Liver (tissue), 8 donors: ENCODE measurements at regions not wholly inside any gene's neighbourhood (a gene's known extent, or its start where the extent isn't known, plus 50 kb on each side); places are given as distances from the start of the nearest gene placed in this dataset.

Source experiments
- DNase-seq: peaks from one replicate; pipeline ENCODE4 v3.0.0-alpha.2; 2017; ENCODE audit warnings: low spot score
- H3K27ac ChIP-seq, 2 donors: one replicate each; pipeline ENCODE4 v1.7.0; 2013; ENCODE audit warnings: inconsistent platforms in 2 of 2, low read length in 2 of 2, control low read depth in 1 of 2, low read depth in 1 of 2, mild to moderate bottlenecking in 1 of 2
- H3K27me3 ChIP-seq, 4 donors: one replicate each; pipeline versions ENCODE4 v1.6.1 to v1.7.0; 2013; ENCODE audit warnings: low read length in 3 of 4, inconsistent platforms in 1 of 4, mild to moderate bottlenecking in 1 of 4, moderate library complexity in 1 of 4; ENCODE audit not compliant: control insufficient read depth in 4 of 4, insufficient read depth in 4 of 4
- H3K36me3 ChIP-seq, 4 donors: one replicate each; pipeline versions ENCODE4 v1.6.1 to v1.7.0; 2013; ENCODE audit warnings: low read length in 3 of 4, mild to moderate bottlenecking in 3 of 4, low read depth in 1 of 4, moderate library complexity in 1 of 4; ENCODE audit not compliant: control insufficient read depth in 4 of 4, insufficient read depth in 3 of 4
- H3K4me1 ChIP-seq, 4 donors: one replicate each; pipeline versions ENCODE4 v1.6.1 to v1.7.0; 2013; ENCODE audit warnings: low read length in 3 of 4, mild to moderate bottlenecking in 3 of 4, moderate library complexity in 1 of 4; ENCODE audit not compliant: control insufficient read depth in 4 of 4, insufficient read depth in 4 of 4
- H3K4me3 ChIP-seq, 3 donors: one replicate each; pipeline versions ENCODE4 v1.6.1 to v1.7.0; 2013; ENCODE audit warnings: low read length in 3 of 3, control low read depth in 1 of 3, low read depth in 1 of 3, mild to moderate bottlenecking in 1 of 3
- H3K9ac ChIP-seq, 2 donors: one replicate each; pipeline ENCODE4 v1.7.0; 2013; ENCODE audit warnings: low read length in 2 of 2, mild to moderate bottlenecking in 2 of 2, moderate library complexity in 2 of 2, control low read depth in 1 of 2, low read depth in 1 of 2
- H3K9me3 ChIP-seq, 4 donors: one replicate each; pipeline versions ENCODE4 v1.6.1 to v1.7.0; 2013; ENCODE audit warnings: low read length in 3 of 4; ENCODE audit not compliant: control insufficient read depth in 4 of 4
- EGR1 ChIP-seq, 2 donors: IDR thresholded peaks; 2 replicates each; pipeline ENCODE4 v1.6.1; 2016 to 2018; ENCODE audit warnings: antibody characterized with exemption in 2 of 2, low read depth in 2 of 2
- FOXA1 ChIP-seq: IDR thresholded peaks from 2 replicates; pipeline ENCODE4 v1.6.1; 2016; ENCODE audit warnings: antibody characterized with exemption
- FOXA2 ChIP-seq: IDR thresholded peaks from 2 replicates; pipeline ENCODE4 v1.6.1; 2016; ENCODE audit warnings: antibody characterized with exemption
- GABPA ChIP-seq, 2 donors: IDR thresholded peaks in 1 of 2; conservative IDR thresholded peaks in 1 of 2; 2 replicates each; pipeline ENCODE4 v1.6.1; 2016; ENCODE audit warnings: antibody characterized with exemption in 2 of 2, mild to moderate bottlenecking in 1 of 2, moderate library complexity in 1 of 2
- HNF4A ChIP-seq, 2 donors: conservative IDR thresholded peaks; 2 replicates each; pipeline ENCODE4 v1.6.1; 2016; ENCODE audit warnings: antibody characterized with exemption in 2 of 2, mild to moderate bottlenecking in 2 of 2
- HNF4G ChIP-seq: IDR thresholded peaks from 2 replicates; pipeline ENCODE4 v1.6.1; 2016; ENCODE audit warnings: antibody characterized with exemption
- JUND ChIP-seq, 2 donors: IDR thresholded peaks; 2 replicates each; pipeline ENCODE4 v1.6.1; 2016; ENCODE audit warnings: antibody characterized with exemption in 2 of 2
- NR2F2 ChIP-seq: IDR thresholded peaks from 2 replicates; pipeline ENCODE4 v1.6.1; 2016; ENCODE audit warnings: antibody characterized with exemption
- RAD21 ChIP-seq, 2 donors: IDR thresholded peaks; 2 replicates each; pipeline ENCODE4 v1.6.1; 2016; ENCODE audit warnings: antibody characterized with exemption in 2 of 2, mild to moderate bottlenecking in 2 of 2
- RXRA ChIP-seq, 2 donors: IDR thresholded peaks; 2 replicates each; pipeline ENCODE4 v1.6.1; 2017 to 2018; ENCODE audit warnings: antibody characterized with exemption in 2 of 2, mild to moderate bottlenecking in 1 of 2
- SP1 ChIP-seq: IDR thresholded peaks from 2 replicates; pipeline ENCODE4 v1.6.1; 2018; ENCODE audit warnings: antibody characterized with exemption, mild to moderate bottlenecking
- TAF1 ChIP-seq: conservative IDR thresholded peaks from 2 replicates; pipeline ENCODE4 v1.6.1; 2016; ENCODE audit warnings: antibody characterized with exemption, mild to moderate bottlenecking
- WGBS: extraction: QIAGEN DNeasy Blood & Tissue Kit; methylation state at CpG from one replicate; pipeline ENCODE4 v1.1.7; 2013; 5-methylcytosine and 5-hydroxymethylcytosine counted together
- TF ChIP-seq, protein P1 (sequence below): fragments of 150-350 bp; IDR thresholded peaks from 2 replicates; pipeline ENCODE4 v1.5.1; 2017; ENCODE audit warnings: improper control_type of control experiment, low read depth, low read length; ENCODE audit not compliant: missing input control
- TF ChIP-seq, protein P2 (sequence below): IDR thresholded peaks from 2 replicates; pipeline ENCODE4 v1.6.1; 2016; ENCODE audit warnings: antibody characterized with exemption
- TF ChIP-seq, protein P3 (sequence below): IDR thresholded peaks from 2 replicates; pipeline ENCODE4 v1.6.1; 2016; ENCODE audit warnings: antibody characterized with exemption, mild to moderate bottlenecking
- TF ChIP-seq, protein P4 (sequence below): IDR thresholded peaks from 2 replicates; pipeline ENCODE4 v1.6.1; 2016; ENCODE audit warnings: antibody characterized with exemption
- TF ChIP-seq, protein P5 (sequence below): IDR thresholded peaks from 2 replicates; pipeline ENCODE4 v1.6.1; 2016; ENCODE audit warnings: antibody characterized with exemption
- donor health status: healthy.
- donor health status: healthy.
- donor health status: healthy.
- donor health status: healthy.
- donor health status: healthy.

DNA sequence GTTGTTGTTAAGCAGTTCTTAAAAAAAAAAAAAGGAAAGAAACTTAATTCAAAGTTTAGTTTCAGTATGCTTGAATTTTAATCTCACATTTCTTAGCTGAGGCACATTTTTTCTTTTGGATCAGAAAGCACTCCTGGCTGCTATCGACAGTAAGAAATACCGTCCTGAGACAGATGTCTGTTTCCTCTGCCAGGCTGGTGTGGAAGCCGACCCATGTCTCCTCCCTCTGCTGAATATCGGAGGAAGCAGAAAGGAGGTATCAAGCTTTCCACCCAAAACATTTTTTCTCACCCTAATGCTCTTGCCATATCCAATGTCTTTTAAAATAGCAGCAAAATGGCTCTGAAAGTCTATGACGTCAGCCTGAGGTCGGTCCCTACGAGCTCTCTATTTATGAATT, 208.1 kb downstream of the TLE4 start:
- Histone ChIP-seq H3K27ac (no peak overlapping the region), H3K36me3 (no peaks in the 10 kb centered on the region), H3K27me3 (peaks cover 0 to 2% (median 0%) of the 10 kb centered on the region in 4 donors), H3K4me1 (no peaks in the 10 kb centered on the region), H3K9me3 (no peaks in the 10 kb centered on the region), H3K4me3 (no peak overlapping the region), H3K9ac (no peak overlapping the region)
- 92% methylated on average over 7 of the region's 7 CpGs for WGBS
- no peak for DNase-seq
- TF ChIP-seq, protein P1, sequence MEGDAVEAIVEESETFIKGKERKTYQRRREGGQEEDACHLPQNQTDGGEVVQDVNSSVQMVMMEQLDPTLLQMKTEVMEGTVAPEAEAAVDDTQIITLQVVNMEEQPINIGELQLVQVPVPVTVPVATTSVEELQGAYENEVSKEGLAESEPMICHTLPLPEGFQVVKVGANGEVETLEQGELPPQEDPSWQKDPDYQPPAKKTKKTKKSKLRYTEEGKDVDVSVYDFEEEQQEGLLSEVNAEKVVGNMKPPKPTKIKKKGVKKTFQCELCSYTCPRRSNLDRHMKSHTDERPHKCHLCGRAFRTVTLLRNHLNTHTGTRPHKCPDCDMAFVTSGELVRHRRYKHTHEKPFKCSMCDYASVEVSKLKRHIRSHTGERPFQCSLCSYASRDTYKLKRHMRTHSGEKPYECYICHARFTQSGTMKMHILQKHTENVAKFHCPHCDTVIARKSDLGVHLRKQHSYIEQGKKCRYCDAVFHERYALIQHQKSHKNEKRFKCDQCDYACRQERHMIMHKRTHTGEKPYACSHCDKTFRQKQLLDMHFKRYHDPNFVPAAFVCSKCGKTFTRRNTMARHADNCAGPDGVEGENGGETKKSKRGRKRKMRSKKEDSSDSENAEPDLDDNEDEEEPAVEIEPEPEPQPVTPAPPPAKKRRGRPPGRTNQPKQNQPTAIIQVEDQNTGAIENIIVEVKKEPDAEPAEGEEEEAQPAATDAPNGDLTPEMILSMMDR, result no peak
- TF ChIP-seq FOXA1 (no peak), HNF4A (conservative IDR thresholded peaks at IDR 0.05) (no peak), GABPA (IDR thresholded peaks at IDR 0.05 in 1 of 2, conservative IDR thresholded peaks at IDR 0.05 in 1 of 2) (no peak), FOXA2 (no peak), EGR1 (IDR thresholded peaks at IDR 0.05; ENCODE audit: low read depth in 2 of 2) (no peak), TAF1 (no peak), JUND (IDR thresholded peaks at IDR 0.05) (no peak), HNF4G (no peak), NR2F2 (no peak), RAD21 (IDR thresholded peaks at IDR 0.05) (no peak), SP1 (no peak)
- TF ChIP-seq, protein P2, sequence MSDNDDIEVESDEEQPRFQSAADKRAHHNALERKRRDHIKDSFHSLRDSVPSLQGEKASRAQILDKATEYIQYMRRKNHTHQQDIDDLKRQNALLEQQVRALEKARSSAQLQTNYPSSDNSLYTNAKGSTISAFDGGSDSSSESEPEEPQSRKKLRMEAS, result no peak
- TF ChIP-seq, protein P3, sequence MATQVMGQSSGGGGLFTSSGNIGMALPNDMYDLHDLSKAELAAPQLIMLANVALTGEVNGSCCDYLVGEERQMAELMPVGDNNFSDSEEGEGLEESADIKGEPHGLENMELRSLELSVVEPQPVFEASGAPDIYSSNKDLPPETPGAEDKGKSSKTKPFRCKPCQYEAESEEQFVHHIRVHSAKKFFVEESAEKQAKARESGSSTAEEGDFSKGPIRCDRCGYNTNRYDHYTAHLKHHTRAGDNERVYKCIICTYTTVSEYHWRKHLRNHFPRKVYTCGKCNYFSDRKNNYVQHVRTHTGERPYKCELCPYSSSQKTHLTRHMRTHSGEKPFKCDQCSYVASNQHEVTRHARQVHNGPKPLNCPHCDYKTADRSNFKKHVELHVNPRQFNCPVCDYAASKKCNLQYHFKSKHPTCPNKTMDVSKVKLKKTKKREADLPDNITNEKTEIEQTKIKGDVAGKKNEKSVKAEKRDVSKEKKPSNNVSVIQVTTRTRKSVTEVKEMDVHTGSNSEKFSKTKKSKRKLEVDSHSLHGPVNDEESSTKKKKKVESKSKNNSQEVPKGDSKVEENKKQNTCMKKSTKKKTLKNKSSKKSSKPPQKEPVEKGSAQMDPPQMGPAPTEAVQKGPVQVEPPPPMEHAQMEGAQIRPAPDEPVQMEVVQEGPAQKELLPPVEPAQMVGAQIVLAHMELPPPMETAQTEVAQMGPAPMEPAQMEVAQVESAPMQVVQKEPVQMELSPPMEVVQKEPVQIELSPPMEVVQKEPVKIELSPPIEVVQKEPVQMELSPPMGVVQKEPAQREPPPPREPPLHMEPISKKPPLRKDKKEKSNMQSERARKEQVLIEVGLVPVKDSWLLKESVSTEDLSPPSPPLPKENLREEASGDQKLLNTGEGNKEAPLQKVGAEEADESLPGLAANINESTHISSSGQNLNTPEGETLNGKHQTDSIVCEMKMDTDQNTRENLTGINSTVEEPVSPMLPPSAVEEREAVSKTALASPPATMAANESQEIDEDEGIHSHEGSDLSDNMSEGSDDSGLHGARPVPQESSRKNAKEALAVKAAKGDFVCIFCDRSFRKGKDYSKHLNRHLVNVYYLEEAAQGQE, result no peak
- TF ChIP-seq, protein P4, sequence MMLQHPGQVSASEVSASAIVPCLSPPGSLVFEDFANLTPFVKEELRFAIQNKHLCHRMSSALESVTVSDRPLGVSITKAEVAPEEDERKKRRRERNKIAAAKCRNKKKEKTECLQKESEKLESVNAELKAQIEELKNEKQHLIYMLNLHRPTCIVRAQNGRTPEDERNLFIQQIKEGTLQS, result no peak

DNA sequence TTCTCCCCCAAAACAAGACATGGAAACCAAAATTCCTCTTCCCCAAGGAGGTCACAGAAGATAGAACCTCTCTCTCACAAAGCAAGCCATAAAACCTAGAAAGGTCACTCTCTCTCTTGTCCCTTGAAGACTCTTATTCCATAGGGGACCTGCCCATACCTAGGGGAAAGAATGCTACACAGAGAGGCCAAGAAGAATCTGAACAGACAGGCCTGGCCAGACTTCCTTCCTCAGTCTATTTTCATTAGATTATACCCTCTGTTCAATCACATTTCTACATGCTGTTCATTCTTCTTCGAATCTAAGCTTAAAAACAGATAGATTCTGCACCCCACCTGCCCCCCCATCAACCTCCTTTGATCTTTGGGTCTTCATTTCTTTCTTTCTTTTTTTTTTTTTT, 206.8 kb downstream of the TLE4 start:
- no peak overlapping the region for H3K9ac ChIP-seq
- WGBS, result 92% methylated on average over 1 of the region's 1 CpG
- no peaks in the 10 kb centered on the region for H3K4me1 ChIP-seq
- H3K4me3 ChIP-seq, result no peak overlapping the region
- peaks cover 0 to 2% (median 0%) of the 10 kb centered on the region in 4 donors for H3K27me3 ChIP-seq
- no peaks in the 10 kb centered on the region for H3K36me3 ChIP-seq
- no peak overlapping the region for H3K27ac ChIP-seq
- no peaks in the 10 kb centered on the region for H3K9me3 ChIP-seq
- no peak for DNase-seq
- no peak for TF ChIP-seq HNF4G
- TF ChIP-seq, protein P5, sequence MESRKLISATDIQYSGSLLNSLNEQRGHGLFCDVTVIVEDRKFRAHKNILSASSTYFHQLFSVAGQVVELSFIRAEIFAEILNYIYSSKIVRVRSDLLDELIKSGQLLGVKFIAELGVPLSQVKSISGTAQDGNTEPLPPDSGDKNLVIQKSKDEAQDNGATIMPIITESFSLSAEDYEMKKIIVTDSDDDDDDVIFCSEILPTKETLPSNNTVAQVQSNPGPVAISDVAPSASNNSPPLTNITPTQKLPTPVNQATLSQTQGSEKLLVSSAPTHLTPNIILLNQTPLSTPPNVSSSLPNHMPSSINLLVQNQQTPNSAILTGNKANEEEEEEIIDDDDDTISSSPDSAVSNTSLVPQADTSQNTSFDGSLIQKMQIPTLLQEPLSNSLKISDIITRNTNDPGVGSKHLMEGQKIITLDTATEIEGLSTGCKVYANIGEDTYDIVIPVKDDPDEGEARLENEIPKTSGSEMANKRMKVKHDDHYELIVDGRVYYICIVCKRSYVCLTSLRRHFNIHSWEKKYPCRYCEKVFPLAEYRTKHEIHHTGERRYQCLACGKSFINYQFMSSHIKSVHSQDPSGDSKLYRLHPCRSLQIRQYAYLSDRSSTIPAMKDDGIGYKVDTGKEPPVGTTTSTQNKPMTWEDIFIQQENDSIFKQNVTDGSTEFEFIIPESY, result no peak
- TF ChIP-seq SP1, result no peak
- no peak for TF ChIP-seq JUND (IDR thresholded peaks at IDR 0.05)
- TF ChIP-seq, protein P4, result no peak
- TF ChIP-seq, protein P2, result no peak
- TF ChIP-seq RAD21 (IDR thresholded peaks at IDR 0.05), result no peak
- no peak for TF ChIP-seq HNF4A (conservative IDR thresholded peaks at IDR 0.05)
- TF ChIP-seq FOXA2, result no peak
- TF ChIP-seq RXRA (IDR thresholded peaks at IDR 0.05), result no peak
- no peak for TF ChIP-seq NR2F2
- TF ChIP-seq, protein P1, result no peak
- no peak for TF ChIP-seq EGR1 (IDR thresholded peaks at IDR 0.05; ENCODE audit: low read depth in 2 of 2)
- TF ChIP-seq GABPA (IDR thresholded peaks at IDR 0.05 in 1 of 2, conservative IDR thresholded peaks at IDR 0.05 in 1 of 2), result no peak
